Brain pericyte (primary cell): ENCODE measurements at regions not wholly inside any gene's neighbourhood (a gene's known extent, or its start where the extent isn't known, plus 50 kb on each side); places are given as distances from the start of the nearest gene placed in this dataset.

ENCODE experiments used
- DNase-seq: peaks from one replicate; pipeline ENCODE4 v3.0.0-alpha.2; 2012; ENCODE audit warnings: low read depth, low spot score

DNA sequence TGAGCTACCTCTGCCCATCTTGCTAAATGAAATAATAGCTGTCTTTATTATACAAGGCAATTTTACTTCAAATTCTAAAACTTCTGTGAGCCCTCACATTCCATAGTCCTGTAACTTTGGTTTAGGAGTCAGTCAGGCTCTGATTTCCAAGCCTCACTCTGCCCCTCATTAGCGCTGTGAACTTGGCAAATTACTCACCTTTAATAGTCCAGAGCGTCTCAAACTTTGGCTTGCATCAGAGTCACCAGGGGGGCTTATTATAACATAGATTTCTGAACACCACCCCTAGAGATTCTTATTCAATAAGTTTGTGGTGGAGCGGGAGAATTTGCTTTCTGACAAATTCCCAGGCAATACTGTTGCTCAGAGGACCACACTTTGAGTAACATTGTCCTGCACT, 126.2 kb upstream of the FGGY start:
- no peak for DNase-seq

GRCh38 chr1:59171788-59172187, 125.1 kb upstream of the FGGY start:
- DNase-seq = no peak

DNA sequence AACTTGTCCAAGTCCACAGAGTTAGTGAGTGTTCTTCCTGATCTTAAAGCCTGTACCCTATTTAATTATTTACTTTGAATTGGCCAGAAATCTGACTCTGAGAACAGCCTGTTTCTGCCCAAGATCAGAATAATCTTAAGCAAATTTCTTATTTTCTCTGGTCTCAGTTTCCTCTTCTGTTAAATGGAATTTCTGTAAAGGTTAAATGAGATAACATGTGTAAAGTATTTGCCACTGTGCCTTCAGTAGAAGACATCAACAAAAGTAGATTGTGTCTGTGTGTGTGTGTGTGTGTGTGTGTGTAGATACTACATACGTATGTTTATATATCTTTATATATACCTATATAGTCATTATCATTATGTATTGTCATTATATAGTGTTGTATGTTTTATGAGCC, 124.2 kb upstream of the FGGY start:
- no peak for DNase-seq

- no peak for DNase-seq
These were observed 123.2 kb upstream of the FGGY start for GRCh38 chr1:59173721-59174120.

- DNase-seq = no peak
These were observed 120.4 kb upstream of the FGGY start for GRCh38 chr1:59176471-59176870.

GRCh38 chr1:59177756-59178155, 119.1 kb upstream of the FGGY start:
- DNase-seq = no peak

- peak; percentile 97 for DNase-seq
These were observed 118.3 kb upstream of the FGGY start for GRCh38 chr1:59178339-59179187.

- DNase-seq = no peak
These were observed 117.2 kb upstream of the FGGY start for GRCh38 chr1:59179673-59180072.

- peak; percentile 44 for DNase-seq
These were observed 116.2 kb upstream of the FGGY start for GRCh38 chr1:59180735-59181134.

DNA sequence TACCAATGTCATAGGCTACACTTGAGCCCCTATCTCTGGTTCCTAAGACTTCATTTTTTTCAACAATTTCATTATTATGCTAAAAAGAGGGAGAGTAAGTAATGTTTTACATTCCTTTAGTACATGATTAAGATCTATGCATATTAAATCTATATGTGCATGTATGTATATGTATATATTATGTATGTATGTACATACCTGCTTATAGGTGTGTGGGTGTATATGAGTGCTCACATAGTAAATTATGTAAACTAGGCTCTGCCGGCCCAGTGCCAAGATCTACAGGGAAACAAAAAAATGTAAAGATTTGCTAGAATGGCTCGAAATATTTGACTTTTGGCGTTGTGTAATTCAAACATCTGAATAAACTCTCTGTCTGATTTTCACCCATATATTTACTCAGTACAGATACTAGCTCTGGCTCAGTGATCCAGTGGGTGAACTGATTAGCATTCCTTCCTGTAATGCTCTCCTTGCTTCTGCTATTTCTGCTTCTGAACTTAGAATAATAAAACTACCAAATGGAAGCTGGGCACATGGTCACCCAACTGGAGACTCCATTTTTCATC, 113.1 kb upstream of the FGGY start:
- no peak for DNase-seq

- DNase-seq = no peak
These were observed 112.5 kb upstream of the FGGY start for GRCh38 chr1:59184365-59184905.

GRCh38 chr1:59185163-59185860, 111.6 kb upstream of the FGGY start:
- no peak for DNase-seq

DNA sequence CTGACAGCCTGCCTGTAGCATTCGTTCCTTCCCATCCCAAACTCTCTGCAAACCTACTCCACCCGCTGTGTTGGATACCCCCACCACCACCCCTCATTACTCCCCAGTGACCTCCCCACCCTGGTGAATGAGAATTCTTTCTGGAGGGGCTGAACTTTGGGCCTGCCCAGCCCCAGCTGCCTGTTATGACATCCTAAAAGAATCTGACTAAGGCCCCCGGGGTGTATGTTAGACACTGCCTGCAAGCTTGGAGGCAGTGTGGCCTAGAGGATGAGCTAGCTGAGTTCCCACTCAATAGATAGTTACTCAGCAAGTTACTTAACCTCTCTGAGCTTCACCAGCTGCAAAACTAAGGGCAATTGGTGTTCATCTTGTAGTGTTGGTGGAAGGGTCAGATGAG, 110.2 kb upstream of the FGGY start:
- peak; percentile 34 for DNase-seq

GRCh38 chr1:59188413-59189213, 108.3 kb upstream of the FGGY start:
- no peak for DNase-seq

DNA sequence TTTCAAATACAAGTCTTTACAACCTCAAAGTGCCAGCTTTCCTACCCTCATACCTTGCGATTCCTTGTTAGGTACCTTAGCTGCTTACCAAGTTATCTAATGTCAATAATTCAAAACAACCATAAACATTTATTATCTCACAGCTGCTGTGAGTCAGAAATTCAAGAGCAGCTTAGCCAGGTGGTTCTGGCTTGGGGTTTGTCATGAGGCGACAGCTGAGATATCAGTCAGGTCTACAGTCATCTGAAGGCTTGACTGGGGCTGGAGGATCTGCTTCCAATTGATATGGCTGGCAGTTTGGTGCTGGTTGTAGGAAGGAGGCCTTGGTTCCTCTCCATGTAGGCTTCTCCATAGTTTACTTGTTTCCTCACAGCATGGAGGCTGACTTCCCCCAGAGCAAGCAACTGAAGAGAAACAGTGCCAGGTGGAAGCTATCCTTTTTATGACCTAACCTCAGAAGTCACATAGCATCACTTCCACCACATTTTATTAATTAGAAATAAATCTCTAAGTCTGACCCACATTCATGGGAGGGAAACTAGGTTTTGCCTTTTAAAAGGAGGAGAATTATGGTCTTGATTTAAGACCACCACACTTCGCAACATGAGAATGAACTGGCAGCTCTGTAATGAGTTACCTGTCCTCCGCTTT, 103.3 kb upstream of the FGGY start:
- no peak for DNase-seq

GRCh38 chr1:59194621-59195020, 102.3 kb upstream of the FGGY start:
- no peak for DNase-seq

DNA sequence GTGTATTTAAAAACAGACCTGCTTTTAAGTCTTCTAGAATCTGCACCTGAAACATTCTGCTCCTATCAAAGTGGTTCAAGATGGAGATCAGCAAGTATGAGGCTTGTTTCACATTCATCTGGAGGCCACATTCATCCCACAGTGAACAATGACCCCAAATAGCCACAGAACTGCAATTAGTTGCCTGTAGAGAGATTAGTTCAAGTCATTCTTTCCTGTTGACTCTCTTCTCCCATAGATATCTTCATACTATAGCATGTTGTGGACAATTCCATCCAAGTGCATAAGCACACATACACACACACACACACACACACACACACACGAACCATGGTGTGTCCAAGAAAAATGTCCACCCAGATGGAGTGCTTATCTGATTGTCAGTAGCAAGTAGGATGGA, 101.7 kb upstream of the FGGY start:
- no peak for DNase-seq

GRCh38 chr1:59198564-59198963, 98.3 kb upstream of the FGGY start:
- no peak for DNase-seq

- no peak for DNase-seq
These were observed 97.7 kb upstream of the FGGY start for GRCh38 chr1:59199147-59199546.

DNA sequence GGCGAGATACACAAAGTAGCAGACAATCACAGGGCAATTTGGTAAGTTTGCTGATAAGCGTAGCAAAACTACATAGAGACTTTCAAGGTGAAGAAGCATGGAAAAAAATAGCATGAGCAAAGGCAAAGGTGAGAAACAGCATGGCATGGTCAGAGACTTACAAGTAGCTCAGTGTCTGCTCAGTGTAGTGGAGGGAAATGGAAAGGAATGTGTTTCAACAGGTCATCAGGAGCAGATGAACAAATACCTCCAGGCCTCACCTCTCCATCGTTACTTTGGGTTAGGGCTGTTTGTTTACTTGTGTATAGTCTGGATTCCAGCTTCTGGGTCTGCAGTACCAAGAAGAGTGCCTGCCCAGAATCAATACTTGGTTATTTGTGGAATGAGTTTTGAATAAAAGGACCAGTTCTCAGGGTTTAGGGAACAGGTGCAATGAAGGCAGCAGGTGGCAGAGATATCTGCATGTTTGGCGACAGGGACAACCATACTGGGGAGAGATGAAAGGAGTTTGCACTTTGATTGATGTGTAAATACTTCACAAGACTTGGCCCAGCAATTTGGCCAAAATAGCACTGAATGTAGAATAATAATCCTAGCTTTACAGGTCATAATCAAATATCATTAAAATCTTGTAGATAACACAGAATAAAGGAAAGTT, 97.0 kb upstream of the FGGY start:
- DNase-seq = no peak

GRCh38 chr1:59201341-59201740, 95.6 kb upstream of the FGGY start:
- no peak for DNase-seq
